HG03432 (cell line): ENCODE measurements at regions not wholly inside any gene's neighbourhood (a gene's known extent, or its start where the extent isn't known, plus 50 kb on each side); places are given as distances from the start of the nearest gene placed in this dataset.

ENCODE experiments used
- ATAC-seq: cut with Tn5 transposase; IDR thresholded peaks from one replicate; pipeline ENCODE4 v1.9.1; 2021; ENCODE audit warnings: mild to moderate bottlenecking, moderate library complexity; ENCODE audit not compliant: unreplicated experiment

- no peak for ATAC-seq
Measured at GRCh38 chr4:115294717-115295116, 181.3 kb upstream of the NDST4 start.

GRCh38 chr4:115293093-115293462, 179.7 kb upstream of the NDST4 start:
- no peak for ATAC-seq

GRCh38 chr4:115292320-115293092, 179.1 kb upstream of the NDST4 start:
- peak; percentile 80 for ATAC-seq

GRCh38 chr4:115287426-115287825, 174.0 kb upstream of the NDST4 start:
- no peak for ATAC-seq

- ATAC-seq: peak; percentile 62
Measured at GRCh38 chr4:115279330-115279729, 165.9 kb upstream of the NDST4 start.

- no peak for ATAC-seq
Measured at GRCh38 chr4:115278830-115279229, 165.4 kb upstream of the NDST4 start.

- ATAC-seq: no peak
Measured at GRCh38 chr4:115275615-115276014, 162.2 kb upstream of the NDST4 start.

DNA sequence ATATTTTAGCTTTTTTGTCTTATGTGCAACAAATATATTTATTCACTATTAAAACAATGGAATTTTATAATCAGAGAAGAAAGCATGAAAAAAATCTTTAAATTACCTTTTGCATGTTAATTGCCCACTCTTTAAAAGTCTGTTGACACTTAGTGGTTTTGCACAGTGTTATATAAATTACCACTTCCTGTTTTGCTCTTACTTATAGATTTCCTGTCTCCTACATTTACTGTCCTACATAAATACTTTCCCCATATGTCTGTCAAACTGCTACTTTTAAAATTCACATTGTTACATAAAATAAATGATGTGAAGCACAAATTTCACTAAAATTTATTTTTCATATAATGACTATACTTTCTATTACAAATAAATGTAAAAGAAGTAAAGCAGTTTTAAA, 161.1 kb upstream of the NDST4 start:
- peak; percentile 63 for ATAC-seq

DNA sequence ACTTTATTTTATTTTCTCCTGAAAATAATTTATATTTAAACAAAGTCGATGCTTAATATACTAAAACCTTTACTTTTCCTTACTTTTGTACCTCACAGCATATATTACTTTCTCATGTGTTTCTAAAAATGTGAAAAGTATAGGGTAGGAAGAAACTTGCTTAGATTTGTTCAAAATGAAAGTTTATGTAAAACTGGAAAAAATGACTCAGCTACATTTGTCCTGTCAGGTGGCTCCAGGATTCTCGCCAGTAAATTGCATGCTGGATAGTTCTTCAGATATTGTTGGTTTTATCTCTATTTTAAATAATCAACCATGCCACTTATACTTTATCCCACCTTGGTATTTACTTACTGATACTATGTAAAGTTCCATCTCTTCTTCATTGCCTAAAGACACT, 159.2 kb upstream of the NDST4 start:
- ATAC-seq: peak; percentile 48

DNA sequence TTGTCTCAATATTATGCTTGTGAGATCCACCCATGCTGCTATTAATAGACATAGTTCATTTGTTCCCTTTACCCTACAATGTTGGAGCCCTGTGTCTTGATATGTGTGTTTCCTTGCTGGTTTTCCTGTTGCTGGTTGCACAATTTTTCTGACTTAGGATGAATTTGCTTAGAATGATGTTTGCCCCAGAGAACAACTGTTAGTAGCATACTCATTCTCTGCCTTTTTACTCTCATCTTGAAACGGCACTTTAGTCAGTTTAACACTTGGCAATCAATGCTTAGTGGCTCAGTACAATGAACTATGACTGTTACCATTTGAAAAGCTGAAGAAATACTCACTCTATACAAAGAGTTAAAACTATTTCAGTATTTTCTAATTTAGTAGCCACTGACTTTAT, 158.8 kb upstream of the NDST4 start:
- peak; percentile 55 for ATAC-seq

GRCh38 chr4:115260195-115260594, 146.8 kb upstream of the NDST4 start:
- no peak for ATAC-seq

DNA sequence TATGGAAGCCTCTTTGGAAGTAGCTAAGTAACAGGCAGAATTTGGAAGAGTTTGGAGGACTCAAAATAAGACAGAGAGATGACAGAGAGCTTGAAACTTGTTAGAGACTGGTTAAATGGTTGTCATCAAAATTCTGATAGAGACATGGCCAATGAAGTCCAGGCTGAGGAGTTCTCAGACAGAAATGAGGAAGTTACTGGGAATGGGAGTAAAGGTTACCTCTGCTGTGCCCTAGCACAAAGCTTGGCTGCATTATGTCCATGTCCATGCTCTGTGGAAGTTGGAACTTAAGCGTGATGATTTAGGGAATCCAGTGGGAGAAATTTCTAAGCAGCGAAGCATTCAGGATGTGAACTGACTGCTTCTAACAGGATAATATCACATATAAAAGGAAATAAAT, 146.2 kb upstream of the NDST4 start:
- ATAC-seq: no peak

GRCh38 chr4:115249808-115250207, 136.4 kb upstream of the NDST4 start:
- no peak for ATAC-seq

GRCh38 chr4:115234405-115235093, 121.1 kb upstream of the NDST4 start:
- peak; percentile 60 for ATAC-seq

GRCh38 chr4:115233600-115233999, 120.2 kb upstream of the NDST4 start:
- ATAC-seq: no peak

- peak; percentile 46 for ATAC-seq
Measured at GRCh38 chr4:115229873-115230272, 116.5 kb upstream of the NDST4 start.

DNA sequence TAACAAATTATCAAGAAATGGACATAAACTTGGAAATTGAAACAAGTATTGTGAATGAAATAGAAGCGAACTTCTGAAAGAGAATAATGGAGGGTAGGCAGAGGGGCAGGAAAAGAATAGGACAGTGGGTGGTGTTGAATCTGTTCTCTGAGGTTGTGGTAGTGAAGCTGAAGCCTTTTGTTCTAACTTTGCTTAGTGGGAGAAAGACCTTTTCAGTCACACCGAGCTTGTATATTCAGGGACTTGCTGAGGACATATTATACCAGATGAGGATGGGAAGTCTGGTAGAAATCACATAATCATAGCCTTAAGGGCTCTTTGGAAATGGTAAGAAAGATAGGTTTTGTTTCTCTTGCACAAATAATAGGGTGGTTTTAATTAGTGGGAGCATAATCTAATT, 115.4 kb upstream of the NDST4 start:
- ATAC-seq: no peak

- ATAC-seq: no peak
Measured at GRCh38 chr4:115222061-115222460, 108.6 kb upstream of the NDST4 start.

- ATAC-seq: no peak
Measured at GRCh38 chr4:115219862-115220261, 106.4 kb upstream of the NDST4 start.

GRCh38 chr4:115219315-115219860, 106.0 kb upstream of the NDST4 start:
- no peak for ATAC-seq

DNA sequence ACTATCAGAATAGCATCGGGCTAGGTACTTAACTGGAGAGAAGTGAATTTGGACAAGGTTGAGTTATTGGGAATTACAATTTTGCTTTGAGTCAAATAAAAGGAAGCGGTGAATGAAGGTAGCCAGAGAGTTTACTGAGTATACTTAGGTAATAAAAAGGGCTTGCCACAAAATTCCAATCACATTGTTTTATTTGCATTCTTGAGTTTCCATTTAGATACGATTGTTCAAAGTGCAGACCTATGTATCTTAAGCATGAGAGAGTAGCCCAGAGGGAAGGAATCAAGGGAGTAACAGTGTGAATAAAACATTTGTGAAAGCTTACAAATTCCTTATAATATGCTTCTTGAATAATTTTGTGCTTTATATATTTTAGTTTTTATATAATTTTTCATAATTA, 102.5 kb upstream of the NDST4 start:
- no peak for ATAC-seq

GRCh38 chr4:115213716-115214115, 100.3 kb upstream of the NDST4 start:
- ATAC-seq: no peak
